HG03097 (cell line): ENCODE measurements at regions not wholly inside any gene's neighbourhood (a gene's known extent, or its start where the extent isn't known, plus 50 kb on each side); places are given as distances from the start of the nearest gene placed in this dataset.

Experiments
- ATAC-seq: cut with Tn5 transposase; IDR thresholded peaks from one replicate; pipeline ENCODE4 v1.9.1; 2021; ENCODE audit not compliant: unreplicated experiment, low FRiP score

- ATAC-seq: no peak
Observed at GRCh38 chr21:16913010-16913409, 599.8 kb upstream of the CXADR start.

- ATAC-seq: no peak
Observed at GRCh38 chr21:16928439-16928838, 584.4 kb upstream of the CXADR start.

GRCh38 chr21:16932314-16932713, 580.5 kb upstream of the CXADR start:
- no peak for ATAC-seq

GRCh38 chr21:16942703-16943102, 570.1 kb upstream of the CXADR start:
- ATAC-seq: no peak

- no peak for ATAC-seq
Observed at GRCh38 chr21:16943231-16943630, 569.6 kb upstream of the CXADR start.

GRCh38 chr21:16945580-16945979, 567.3 kb upstream of the CXADR start:
- no peak for ATAC-seq

- no peak for ATAC-seq
Observed at GRCh38 chr21:16956824-16957223, 556.0 kb upstream of the CXADR start.

- no peak for ATAC-seq
Observed at GRCh38 chr21:16965424-16965823, 547.4 kb upstream of the CXADR start.

GRCh38 chr21:16968436-16968835, 544.4 kb upstream of the CXADR start:
- ATAC-seq: no peak

- ATAC-seq: no peak
Observed at GRCh38 chr21:16969636-16970035, 543.2 kb upstream of the CXADR start.

- no peak for ATAC-seq
Observed at GRCh38 chr21:16974060-16974459, 538.8 kb upstream of the CXADR start.

GRCh38 chr21:16976193-16976592, 536.6 kb upstream of the CXADR start:
- ATAC-seq: no peak

- ATAC-seq: no peak
Observed at GRCh38 chr21:16978309-16978895, 534.4 kb upstream of the CXADR start.

- no peak for ATAC-seq
Observed at GRCh38 chr21:16979574-16979973, 533.3 kb upstream of the CXADR start.

- no peak for ATAC-seq
Observed at GRCh38 chr21:16983420-16983819, 529.4 kb upstream of the CXADR start.

GRCh38 chr21:16992448-16992847, 520.4 kb upstream of the CXADR start:
- ATAC-seq: no peak

- ATAC-seq: no peak
Observed at GRCh38 chr21:16993416-16994038, 519.3 kb upstream of the CXADR start.

- no peak for ATAC-seq
Observed at GRCh38 chr21:17002594-17003257, 510.1 kb upstream of the CXADR start.

- no peak for ATAC-seq
Observed at GRCh38 chr21:17003258-17003615, 509.6 kb upstream of the CXADR start.

GRCh38 chr21:17003763-17004373, 509.0 kb upstream of the CXADR start:
- no peak for ATAC-seq

GRCh38 chr21:17032141-17032655, 480.6 kb upstream of the CXADR start:
- no peak for ATAC-seq

- ATAC-seq: no peak
Observed at GRCh38 chr21:17044696-17045095, 468.1 kb upstream of the CXADR start.
